ENCODE measurements at regions not wholly inside any gene's neighbourhood (a gene's known extent, or its start where the extent isn't known, plus 50 kb on each side); places are given as distances from the start of the nearest gene placed in this dataset.

DNA sequence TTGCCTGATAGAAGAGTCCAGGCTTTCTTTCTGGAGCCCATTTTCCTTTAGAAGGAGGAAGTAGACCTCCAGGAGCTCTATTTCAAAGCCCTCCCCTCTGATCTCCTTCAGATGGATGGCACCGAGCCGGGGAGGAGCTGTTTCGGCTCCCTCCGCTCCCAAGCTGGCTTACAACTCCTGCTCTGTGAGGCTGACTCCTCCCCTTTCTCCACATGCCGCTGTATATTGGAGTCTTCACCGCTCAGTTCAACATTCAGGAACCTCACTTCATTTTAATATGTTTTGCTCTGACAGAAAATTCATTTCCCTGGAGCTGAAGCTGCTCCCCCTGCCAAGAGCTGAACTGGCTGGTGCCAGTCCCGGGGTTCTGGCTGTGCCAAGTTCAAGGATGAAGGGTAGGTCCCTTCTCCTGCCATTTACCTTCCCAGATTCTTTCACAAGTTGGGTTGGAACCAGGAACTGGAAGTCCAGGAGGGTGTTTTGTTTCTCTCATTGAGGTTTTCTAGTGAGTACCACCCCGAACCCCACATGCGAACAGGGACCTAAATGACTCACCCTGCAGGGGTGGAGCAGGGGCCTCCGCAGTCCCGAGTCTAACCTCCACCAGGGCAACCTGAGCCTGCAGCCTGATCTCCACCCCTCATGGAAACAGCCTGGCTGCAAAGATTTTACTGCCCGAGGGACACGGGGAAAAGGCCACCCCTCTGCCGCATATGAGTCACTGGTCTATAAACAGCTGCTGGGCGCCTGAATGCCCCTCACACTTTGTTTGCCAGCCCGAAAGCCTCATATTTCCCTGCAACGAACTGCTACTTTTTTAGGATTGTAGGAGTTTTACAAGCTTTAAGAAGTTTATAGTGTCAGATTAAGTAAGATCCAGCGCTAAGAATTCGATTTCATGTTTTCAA is 68.6 kb upstream of the FOXA2 start:
- no peak for DNase-seq (ENCODE audit: low read depth in 2 of 2)

DNA sequence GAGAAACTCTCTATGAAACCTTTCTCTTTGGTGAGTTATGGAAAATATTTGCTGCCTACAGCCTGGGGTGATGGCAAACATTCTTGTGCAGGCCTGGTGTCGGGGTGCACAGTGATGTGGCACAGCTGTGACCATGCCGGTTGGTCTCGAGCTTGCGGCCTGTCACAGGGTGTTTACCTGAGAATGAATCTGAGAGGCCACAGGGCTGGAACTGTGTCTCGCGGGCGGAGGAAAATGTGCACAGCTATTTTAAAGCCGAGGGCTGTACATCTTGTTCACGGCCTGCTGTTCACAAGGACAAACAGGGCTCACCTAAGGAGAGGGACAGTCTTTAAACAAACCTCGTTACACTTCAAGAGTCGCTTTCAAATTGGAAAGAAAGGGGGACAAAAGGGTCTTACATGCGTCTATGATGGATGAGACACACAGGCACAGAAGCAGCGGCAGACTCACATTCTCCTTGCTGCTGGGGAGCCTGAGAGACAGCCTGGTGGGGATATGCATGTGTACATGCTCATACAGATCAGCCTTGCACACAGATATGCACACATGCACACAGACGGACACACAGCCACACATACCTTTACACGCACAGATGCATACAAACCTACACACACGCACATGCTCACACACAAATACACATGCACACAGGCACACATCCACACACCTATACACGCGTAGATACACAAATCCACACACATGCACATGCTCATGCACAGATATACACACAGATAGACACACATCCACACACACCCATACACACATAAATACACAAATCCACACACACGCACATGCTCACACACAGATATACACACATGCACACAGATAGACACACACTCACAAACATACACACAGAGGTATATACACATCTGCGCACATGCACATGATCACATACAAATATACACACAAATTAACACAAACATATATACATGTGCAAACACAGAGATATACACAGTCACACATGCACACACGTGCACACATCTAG is 69.6 kb upstream of the FOXA2 start:
- no peak for DNase-seq (ENCODE audit: low read depth in 2 of 2)

DNA sequence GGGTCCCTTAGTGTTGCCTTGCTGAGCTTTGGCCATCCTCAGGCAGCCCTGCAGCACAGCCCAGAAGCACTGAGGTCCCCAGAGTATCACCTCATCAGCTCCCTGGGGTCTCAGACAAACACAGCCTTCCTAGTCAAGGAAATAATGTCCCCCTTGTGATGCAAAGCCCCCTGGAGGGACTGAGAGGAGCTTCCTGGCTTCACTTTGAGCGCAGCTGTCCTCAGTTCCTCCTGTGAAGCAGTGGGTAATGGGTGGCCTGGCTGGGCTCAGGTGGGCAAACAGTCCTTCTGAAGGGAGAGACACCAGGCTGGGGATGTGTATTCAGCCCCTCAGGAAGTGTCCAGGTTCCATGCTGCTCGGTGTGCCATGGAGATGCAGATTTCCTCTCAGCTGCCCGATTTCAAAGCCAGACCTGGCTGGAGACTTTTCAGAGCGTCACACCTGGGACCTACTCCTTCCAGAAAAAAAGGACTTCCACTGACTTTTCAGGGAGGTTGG is 79.2 kb upstream of the FOXA2 start:
- no peak for DNase-seq (ENCODE audit: low read depth in 2 of 2)

DNA sequence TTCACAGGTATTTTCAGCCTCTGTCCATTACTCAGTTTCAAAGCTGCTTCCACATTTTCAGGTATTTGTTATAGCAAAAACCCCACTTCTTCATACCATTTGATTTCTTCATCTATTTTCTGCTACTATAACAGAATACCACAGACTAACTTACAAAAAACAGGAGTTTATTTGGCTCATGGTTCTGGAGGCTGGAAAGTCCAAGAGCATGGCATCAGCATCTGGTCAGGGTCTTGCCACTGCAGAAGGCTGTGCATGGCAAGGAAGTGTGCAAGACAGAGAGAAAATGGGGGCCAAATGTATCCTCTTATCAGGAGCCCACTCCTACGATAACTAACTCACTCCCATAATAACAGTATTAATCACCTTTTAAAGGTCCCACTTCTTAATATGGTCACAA is 82.8 kb upstream of the FOXA2 start:
- DNase-seq (ENCODE audit: low read depth in 2 of 2): no peak

DNA sequence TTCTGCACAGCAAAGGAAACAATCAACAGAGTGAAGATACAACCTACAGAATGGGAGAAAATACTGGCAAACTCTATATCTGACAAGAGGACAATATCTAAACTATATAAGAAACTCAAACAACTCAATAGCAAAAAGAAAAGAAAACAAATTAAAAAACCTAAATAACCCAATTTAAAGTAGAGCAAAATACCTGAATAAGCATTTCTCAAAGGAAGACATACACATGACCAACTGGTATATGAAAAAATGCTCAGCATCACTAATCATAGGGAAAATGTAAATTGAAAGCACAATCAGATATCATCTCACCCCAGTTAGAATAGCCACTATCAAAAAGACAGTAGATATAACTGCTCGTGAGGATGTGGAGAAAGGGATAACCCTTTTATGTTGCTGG is 87.8 kb upstream of the FOXA2 start:
- DNase-seq (ENCODE audit: low read depth in 2 of 2): no peak

DNA sequence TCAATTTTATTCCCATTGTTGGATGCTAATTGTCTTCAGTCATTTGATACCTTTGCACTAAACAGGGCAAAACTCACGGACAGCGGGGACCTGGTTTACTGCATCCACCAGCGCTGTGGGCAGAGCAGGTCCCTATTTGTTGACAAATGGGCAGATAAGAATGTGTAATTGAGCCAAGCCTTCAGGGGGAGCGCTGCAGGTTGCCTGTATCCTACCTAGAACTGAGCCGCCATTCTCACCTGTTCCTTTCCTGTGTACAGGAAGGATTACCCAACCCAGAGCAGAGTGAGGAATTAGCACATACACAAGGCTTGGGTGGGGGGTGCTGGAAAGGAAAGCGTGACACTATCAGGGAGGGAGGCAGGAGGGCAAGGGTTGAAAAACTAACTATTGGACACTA is 89.1 kb upstream of the FOXA2 start:
- DNase-seq (ENCODE audit: low read depth in 2 of 2): no peak

DNA sequence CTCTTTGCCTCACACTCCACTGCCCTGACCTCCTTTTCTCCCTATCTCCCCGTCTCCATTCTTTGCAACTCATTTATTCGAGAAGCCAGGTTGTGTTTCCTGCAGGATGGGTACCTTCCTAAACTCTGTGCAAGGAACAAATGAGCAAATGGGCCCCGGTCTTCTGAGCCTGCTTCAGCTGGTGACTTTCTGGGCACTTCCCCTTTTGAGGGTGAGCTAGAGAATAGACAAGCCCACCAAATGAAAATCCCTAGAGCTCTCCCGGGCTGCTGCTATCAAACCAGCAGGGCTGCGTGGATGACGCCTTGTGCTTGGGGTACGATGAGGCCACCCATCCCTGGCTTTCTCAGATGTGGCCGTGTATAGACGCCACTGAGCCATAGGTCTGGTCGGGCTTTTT is 91.0 kb upstream of the FOXA2 start:
- no peak for DNase-seq (ENCODE audit: low read depth in 2 of 2)

DNA sequence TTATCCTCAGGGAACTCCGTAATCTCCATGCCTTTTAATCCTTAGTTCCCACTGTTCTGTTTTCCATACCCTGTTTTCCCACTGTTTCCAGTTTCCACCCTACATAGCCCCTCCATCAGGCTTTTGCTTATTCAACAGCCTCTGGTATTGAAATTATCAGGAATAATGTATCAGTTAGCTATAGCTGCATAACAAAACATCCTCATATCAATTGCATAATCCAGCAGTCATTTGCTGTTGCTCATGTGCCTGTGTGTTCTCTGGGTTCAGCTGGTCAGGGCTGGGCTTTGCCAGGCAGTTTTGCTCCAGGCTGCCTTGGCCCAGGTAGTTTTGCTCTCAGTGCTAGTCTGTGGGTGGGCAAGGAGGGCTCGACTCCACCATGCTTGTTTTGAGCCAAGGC is 94.3 kb upstream of the FOXA2 start:
- no peak for DNase-seq (ENCODE audit: low read depth in 2 of 2)

DNA sequence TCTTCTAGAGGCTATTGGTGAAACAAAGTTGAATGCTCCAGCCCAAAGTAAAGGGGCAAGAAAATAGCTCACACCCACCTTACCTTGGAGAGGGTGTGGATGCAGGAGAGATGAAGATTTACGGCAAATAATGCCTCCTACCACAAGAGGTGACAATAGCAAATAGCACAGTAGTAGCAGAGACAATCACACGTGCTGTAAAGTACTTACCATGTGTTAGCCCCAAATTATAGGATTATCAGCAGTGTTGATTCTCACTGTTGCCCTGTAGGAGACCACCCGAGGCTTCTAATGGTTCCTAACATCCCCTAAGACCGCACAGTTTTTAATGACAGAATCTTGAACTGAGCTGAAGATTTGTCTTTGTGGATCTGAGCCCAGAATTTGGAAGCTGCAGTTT is 94.8 kb upstream of the FOXA2 start:
- no peak for DNase-seq (ENCODE audit: low read depth in 2 of 2)

DNA sequence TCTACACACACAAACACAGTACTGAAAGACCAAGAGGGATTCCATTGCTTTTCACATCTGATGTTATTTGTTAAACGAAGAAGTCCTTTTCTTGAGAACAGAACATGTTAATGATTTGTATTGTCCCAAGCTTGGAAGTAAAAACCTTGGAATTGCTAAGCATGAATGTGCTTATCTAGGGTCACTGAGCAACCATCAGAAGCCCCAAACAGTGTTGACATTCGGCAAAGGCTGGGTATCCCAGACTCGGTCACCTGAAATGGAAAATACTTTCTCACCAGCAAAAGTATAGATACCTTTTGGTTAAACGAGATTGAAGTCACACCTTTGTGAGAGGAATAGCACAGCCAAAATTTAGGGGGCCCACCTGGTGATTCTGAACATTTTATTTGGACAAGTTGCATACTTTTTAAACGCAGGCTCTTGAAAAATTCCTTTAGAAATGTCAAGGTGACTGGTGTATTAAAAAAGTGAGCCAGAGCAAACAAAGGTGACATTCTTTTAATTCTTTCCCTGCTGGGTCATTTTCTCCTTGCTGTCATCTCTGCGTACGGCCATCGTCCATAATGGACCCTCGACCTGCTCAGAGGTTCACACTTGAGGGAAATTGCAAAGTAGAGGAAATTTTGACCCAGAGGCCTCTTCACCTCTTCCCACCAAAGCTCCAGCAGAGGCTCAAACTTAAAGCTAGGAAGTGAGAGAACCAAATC is 95.8 kb upstream of the FOXA2 start:
- no peak for DNase-seq (ENCODE audit: low read depth in 2 of 2)

DNA sequence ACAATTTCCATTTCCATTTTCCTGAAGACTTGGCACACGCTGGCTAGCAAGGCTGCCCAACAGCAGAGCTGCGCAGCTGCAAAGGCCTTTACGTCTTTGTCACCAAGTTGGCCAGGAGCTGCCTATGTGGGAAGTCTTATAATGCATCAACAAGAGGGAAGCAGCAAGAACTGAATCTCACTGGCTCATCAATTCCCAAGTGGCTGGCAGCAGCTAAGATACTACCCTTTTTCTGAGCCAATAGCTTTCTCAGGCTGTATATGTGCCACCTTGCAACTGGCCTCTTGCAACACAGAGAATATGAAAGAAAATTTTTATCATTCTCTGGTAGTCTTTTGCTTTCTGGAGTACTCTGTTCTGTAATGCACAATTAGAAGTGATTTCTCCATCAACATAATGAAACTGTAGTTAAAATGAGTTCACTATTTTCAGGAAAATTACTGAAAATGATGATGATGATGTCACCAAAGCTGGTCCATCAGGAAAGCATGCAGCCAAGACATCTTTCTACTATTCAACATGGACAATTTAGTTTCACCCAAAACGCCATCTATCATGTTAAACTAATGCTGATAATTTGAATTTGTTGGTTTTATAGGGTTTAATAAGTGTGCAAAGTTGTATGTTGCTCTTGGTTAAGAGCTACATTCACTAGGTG is 97.3 kb upstream of the FOXA2 start:
- no peak for DNase-seq (ENCODE audit: low read depth in 2 of 2)

DNA sequence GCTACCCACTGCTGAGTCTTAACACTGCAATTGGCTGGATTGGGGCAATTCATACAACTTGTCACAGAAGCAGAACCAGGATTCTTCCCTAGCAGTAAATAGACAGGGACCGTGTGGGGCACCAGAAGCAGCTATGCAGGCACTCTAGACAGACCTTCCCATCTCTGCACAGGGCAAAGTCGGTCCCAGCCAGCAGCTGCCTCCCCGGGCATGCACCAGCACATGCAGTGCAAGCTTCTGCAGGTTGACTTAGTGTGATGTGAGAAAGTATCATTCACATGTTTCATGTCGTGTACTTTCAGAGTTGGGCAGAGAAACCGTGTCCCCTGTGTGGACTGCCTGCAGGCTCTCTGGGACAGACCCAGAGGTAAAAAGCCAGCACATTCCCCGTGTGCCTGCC is 98.0 kb upstream of the FOXA2 start:
- no peak for DNase-seq (ENCODE audit: low read depth in 2 of 2)

DNA sequence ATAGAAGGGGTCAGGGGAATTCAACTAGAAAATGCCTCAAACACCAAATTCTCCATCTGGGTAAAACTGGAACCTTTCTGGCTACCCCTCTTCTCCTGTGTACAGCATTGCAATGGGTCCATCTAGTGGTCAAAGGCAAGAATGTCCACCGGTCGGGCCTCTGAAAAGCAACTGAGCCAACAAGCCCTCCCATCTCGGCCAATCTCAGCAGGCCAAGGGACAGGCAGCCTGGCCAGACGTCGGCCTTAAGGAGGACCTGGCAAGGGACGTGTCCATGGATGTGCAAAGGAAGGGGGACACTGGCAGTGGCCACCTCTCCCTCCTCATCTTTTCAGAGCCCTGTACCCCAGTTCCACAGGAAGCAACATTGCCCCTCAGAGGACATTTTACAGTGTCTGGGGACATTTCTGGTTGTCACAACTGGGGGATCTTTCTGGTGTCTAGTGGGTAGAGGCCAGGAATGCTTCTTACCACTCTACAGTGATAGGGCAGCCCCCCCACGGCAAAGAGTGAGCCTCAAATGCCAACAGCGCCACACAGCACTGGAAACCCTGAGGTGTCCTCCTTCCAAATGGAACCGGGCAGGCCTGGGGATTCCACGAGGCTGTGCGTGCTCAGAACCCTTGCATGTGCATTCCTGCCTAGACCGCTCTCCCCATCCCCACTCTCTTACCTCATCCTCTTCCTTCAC is 99.8 kb upstream of the FOXA2 start:
- DNase-seq (ENCODE audit: low read depth in 2 of 2): no peak

DNA sequence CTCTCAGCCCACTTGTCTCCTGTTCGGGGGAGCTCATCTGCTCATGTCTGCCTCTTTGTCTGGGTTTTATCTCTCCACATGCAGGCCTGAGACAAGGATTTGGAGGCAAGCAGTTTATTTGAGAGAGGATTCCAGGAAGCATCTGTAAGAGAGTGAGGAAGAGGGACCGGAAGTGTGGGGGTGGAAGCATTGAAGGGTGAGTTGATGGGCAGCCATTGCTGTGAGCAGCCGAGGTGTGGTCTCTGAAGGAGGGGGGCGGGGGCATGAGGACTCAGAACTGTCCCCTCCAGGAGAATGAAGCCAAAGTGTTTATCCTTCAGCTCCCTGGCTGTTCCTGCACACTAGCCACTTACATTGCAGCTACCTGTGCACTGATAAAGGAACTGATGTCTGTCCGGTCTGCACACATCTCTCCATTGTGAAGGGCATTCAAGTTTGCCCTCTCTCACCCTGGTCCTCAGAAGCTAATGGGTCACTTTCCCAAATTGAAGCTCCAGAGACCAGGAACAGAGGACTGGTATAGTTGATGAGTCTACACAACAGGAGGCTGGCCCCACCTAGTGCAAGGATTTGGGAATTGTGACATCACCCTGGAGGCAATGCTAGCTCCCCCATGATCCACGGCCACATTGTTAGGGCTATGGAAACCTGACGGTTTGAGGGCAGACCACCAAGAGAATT is 100.5 kb upstream of the FOXA2 start:
- no peak for DNase-seq (ENCODE audit: low read depth in 2 of 2)

DNA sequence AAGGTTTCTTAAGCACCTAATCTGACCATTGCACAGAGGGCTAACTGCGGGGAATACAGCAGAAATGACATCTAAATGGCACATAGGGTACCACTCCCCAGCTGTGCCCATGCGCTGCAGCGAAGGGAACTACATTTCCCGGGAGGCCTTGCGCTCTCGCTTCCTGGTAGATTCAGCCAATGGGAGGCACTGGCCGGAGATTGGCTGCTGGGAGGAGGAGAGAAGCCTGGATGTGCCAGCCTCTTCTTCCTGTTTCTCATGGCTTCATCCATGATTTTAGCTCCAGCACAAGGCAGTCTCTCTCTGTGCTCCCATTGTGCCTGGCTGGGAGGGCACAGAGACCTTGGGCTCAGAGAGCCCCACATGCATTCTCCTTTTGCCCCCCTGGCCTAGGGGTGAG is 101.7 kb upstream of the FOXA2 start:
- no peak for DNase-seq (ENCODE audit: low read depth in 2 of 2)

DNA sequence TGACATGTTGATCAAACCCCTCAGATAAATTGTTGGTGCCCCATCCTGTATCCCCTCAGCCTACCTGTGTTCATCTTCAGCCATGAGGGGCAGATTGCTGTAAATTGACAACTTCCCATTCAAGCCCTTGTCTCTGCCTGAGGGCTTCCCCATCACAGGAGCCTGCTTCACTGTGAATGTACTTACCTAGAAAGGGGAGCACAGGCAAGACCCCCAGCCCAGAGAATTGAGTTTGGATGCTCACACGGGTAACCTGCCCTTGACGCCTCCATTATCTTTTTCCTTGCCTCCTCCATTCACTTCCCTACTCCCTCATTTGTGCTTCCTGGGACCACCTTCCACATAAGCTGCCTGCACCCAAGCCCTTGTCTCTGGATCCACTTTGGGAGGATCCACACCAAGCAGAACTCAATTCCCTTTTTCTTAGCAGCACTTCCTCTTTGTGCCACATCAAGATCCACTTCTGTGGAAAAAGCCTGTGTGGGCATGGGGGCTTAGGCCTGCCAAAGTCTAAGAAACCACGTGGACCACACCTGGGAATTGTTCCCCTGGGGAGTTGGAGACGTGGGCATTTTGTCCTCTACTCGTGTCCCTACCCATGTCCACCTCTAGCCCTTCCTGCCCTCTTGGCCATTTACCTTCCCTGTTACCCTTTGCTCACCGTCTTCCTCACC is 103.4 kb upstream of the FOXA2 start:
- DNase-seq (ENCODE audit: low read depth in 2 of 2): no peak

DNA sequence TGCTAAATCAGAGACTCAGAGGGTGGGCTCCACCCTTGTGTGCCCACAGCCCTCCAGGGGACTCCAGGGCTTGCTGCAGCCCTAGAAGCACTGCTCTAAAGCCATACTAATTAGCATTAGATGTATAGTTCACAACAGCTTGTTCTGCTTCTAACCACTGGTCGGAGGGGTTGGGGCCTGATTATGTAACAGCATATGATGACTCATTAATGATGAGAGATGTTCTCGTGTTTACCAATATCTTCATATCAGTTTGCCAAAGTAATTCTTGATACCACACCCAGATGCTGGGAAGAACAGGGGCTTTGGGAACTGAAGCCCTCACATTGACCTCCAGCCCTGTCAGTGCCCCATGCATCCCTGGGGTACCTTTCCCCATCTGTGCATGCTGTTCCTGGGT is 104.1 kb upstream of the FOXA2 start:
- no peak for DNase-seq (ENCODE audit: low read depth in 2 of 2)

DNA sequence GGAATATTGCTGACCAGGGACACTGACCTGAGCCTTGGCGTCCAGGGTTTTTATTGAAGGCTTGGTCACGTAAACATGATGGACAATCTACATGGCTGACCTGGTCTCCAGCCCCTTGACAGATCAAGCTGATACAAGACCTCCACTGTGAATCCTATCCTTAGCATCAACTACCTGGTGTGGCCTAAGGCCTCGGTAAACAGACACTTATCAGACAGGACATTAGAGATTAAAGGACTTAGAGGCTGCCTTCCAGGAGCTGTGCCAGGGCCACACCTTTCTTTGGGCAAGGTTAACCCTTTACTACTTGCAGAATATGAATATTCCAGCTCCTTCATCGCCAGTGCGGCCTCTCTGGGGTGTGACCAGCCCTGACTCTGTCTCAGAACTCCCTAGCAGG is 104.9 kb upstream of the FOXA2 start:
- DNase-seq (ENCODE audit: low read depth in 2 of 2): no peak

DNA sequence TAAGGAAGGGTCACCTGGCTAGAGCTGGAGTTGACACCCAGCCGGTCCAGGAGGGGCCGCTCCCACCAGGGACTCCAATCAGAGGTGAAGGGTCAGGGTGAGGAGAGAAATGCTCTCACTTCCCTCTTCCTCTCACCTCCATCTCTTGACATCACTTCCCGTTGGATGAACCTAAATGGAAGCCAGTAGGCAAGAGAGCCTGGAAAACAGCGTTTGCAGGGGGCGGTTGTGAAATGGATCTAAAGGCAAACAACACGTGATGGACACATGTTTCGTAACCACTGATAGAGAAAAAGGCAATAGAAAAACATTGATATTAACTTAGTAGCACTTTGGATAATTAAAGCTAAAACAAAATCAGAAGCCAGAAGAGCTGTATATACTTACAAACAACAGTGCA is 105.6 kb upstream of the FOXA2 start:
- DNase-seq (ENCODE audit: low read depth in 2 of 2): no peak

All from stimulated activated CD4-positive, alpha-beta T cell treated with anti-CD3 and anti-CD28 coated beads, Interleukin-1b, Interleukin-23, amount 100 ng/mL, for 4 hours (primary cell).